Neural progenitor cell (in vitro differentiated cells): ENCODE measurements at regions not wholly inside any gene's neighbourhood (a gene's known extent, or its start where the extent isn't known, plus 50 kb on each side); places are given as distances from the start of the nearest gene placed in this dataset.

ENCODE experiments used
- DNase-seq: peaks from one replicate; pipeline ENCODE4 v3.0.0-alpha.2; 2016; ENCODE audit warnings: low spot score
- H2AFZ ChIP-seq: fragments of 200-600 bp; sonication (generic); replicated peaks from 2 replicates; pipeline ENCODE4 v1.6.1; 2016; ENCODE audit warnings: antibody characterized with exemption
- H3F3A ChIP-seq: fragments of 200-600 bp; sonication (generic); 2 replicates; pipeline ENCODE4 v1.6.1; 2016; ENCODE audit warnings: antibody characterized with exemption, low read depth
- H3K27ac ChIP-seq: fragments of 200-600 bp; sonication (generic); 2 replicates; pipeline ENCODE4 v1.5.1; 2016; ENCODE audit warnings: mild to moderate bottlenecking
- H3K27me3 ChIP-seq: fragments of 200-600 bp; sonication (generic); 2 replicates; pipeline ENCODE4 v1.6.1; 2016; ENCODE audit warnings: mild to moderate bottlenecking, moderate library complexity
- H3K36me3 ChIP-seq: fragments of 200-600 bp; sonication (generic); 2 replicates; pipeline ENCODE4 v1.5.1; 2016
- H3K4me1 ChIP-seq: fragments of 200-600 bp; sonication (generic); 2 replicates; pipeline ENCODE4 v1.6.1; 2016; ENCODE audit warnings: mixed run types
- H3K4me2 ChIP-seq: fragments of 200-600 bp; sonication (generic); 2 replicates; pipeline ENCODE4 v1.6.1; 2016
- H3K4me3 ChIP-seq: fragments of 200-600 bp; sonication (generic); 2 replicates; pipeline ENCODE4 v1.5.1; 2016
- H3K79me2 ChIP-seq: fragments of 200-600 bp; sonication (generic); 2 replicates; pipeline ENCODE4 v1.6.1; 2016; ENCODE audit warnings: low read depth
- H3K9ac ChIP-seq: fragments of 200-600 bp; sonication (generic); 2 replicates; pipeline ENCODE4 v1.6.1; 2016
- H3K9me3 ChIP-seq: fragments of 200-600 bp; sonication (generic); 2 replicates; pipeline ENCODE4 v1.5.1; 2016; ENCODE audit warnings: low read depth
- H4K20me1 ChIP-seq: fragments of 200-600 bp; sonication (generic); 2 replicates; pipeline ENCODE4 v1.6.1; 2016; ENCODE audit warnings: low read depth
- H3K27ac Mint-ChIP-seq: 3 replicates; pipeline ENCODE4 v1.8.0; 2021; ENCODE audit warnings: mixed read lengths
- H3K27me3 Mint-ChIP-seq: 2 replicates; pipeline ENCODE4 v1.8.0; 2022; ENCODE audit warnings: low read depth, mild to moderate bottlenecking, inconsistent platforms, moderate library complexity, mixed read lengths; ENCODE audit not compliant: insufficient read depth
- H3K36me3 Mint-ChIP-seq: 3 replicates; pipeline ENCODE4 v1.8.0; 2021; ENCODE audit warnings: mixed read lengths
- H3K4me1 Mint-ChIP-seq: 3 replicates; pipeline ENCODE4 v1.8.0; 2021; ENCODE audit warnings: mixed read lengths
- H3K4me3 Mint-ChIP-seq: 3 replicates; pipeline ENCODE4 v1.8.0; 2021; ENCODE audit warnings: mild to moderate bottlenecking, moderate library complexity, mixed read lengths
- H3K9me3 Mint-ChIP-seq: 3 replicates; pipeline ENCODE4 v1.8.0; 2020; ENCODE audit warnings: mixed read lengths
- CTCF ChIP-seq: fragments of 200-600 bp; sonication (generic); IDR thresholded peaks from 2 replicates; pipeline ENCODE4 v1.5.1; 2017; ENCODE audit warnings: antibody characterized with exemption, mild to moderate bottlenecking
- EZH2 ChIP-seq: fragments of 200-600 bp; sonication (generic); IDR thresholded peaks from 2 replicates; pipeline ENCODE4 v1.6.1; 2017; ENCODE audit warnings: antibody characterized with exemption, mild to moderate bottlenecking, moderate library complexity
- EZH2phosphoT487 ChIP-seq: fragments of 200-600 bp; sonication (generic); IDR thresholded peaks from 2 replicates; pipeline ENCODE4 v1.6.1; 2017; ENCODE audit warnings: antibody characterized with exemption

GRCh38 chr21:30033441-30033840 lies 93.6 kb upstream of the GRIK1 start:
- Mint-ChIP-seq H3K36me3 (no peaks in the 10 kb centered on the region), H3K27ac (no peak overlapping the region), H3K9me3 (peaks cover 13% of the 10 kb centered on the region), H3K27me3 (peaks cover 5% of the 10 kb centered on the region), H3K4me1 (peaks cover 20% of the 10 kb centered on the region), H3K4me3 (no peak overlapping the region)
- no peak for DNase-seq
- Histone ChIP-seq H3K4me3 (no peak overlapping the region), H3K36me3 (no peaks in the 10 kb centered on the region), H3K4me2 (no peak overlapping the region), H3K27ac (no peak overlapping the region), H3K27me3 (no peaks in the 10 kb centered on the region), H3K9ac (no peak overlapping the region), H3F3A (no peaks in the 10 kb centered on the region), H4K20me1 (no peaks in the 10 kb centered on the region), H3K9me3 (no peaks in the 10 kb centered on the region), H2AFZ (no peak overlapping the region), H3K79me2 (no peaks in the 10 kb centered on the region), H3K4me1 (no peaks in the 10 kb centered on the region)
- TF ChIP-seq CTCF (no peak), EZH2 (no peak), EZH2phosphoT487 (no peak)

- peaks cover 10% of the 10 kb centered on the region for H3K9me3 Mint-ChIP-seq
- DNase-seq: no peak
- H3K27ac Mint-ChIP-seq: no peak overlapping the region
- Histone ChIP-seq H3F3A (no peaks in the 10 kb centered on the region), H3K9me3 (no peaks in the 10 kb centered on the region), H3K27me3 (no peaks in the 10 kb centered on the region), H3K4me2 (no peak overlapping the region), H3K9ac (no peak overlapping the region), H2AFZ (no peak overlapping the region), H3K4me3 (no peak overlapping the region), H3K36me3 (no peaks in the 10 kb centered on the region), H4K20me1 (no peaks in the 10 kb centered on the region), H3K27ac (no peak overlapping the region), H3K79me2 (no peaks in the 10 kb centered on the region), H3K4me1 (no peaks in the 10 kb centered on the region)
- H3K27me3 Mint-ChIP-seq: peaks cover 5% of the 10 kb centered on the region
- H3K4me3 Mint-ChIP-seq: no peak overlapping the region
- H3K4me1 Mint-ChIP-seq: peaks cover 20% of the 10 kb centered on the region
- no peaks in the 10 kb centered on the region for H3K36me3 Mint-ChIP-seq
- no peak for TF ChIP-seq CTCF
- TF ChIP-seq EZH2phosphoT487: no peak
- no peak for TF ChIP-seq EZH2
These were observed 90.6 kb upstream of the GRIK1 start for GRCh38 chr21:30030416-30030815.

- no peak for DNase-seq
- Histone ChIP-seq H3K4me1 (no peaks in the 10 kb centered on the region), H3K27ac (no peak overlapping the region), H3K9ac (no peak overlapping the region), H3K27me3 (no peaks in the 10 kb centered on the region), H2AFZ (no peak overlapping the region), H3F3A (no peaks in the 10 kb centered on the region), H3K9me3 (no peaks in the 10 kb centered on the region), H4K20me1 (no peaks in the 10 kb centered on the region), H3K4me2 (no peak overlapping the region), H3K79me2 (no peaks in the 10 kb centered on the region), H3K36me3 (no peaks in the 10 kb centered on the region), H3K4me3 (no peak overlapping the region)
- TF ChIP-seq EZH2: no peak
- TF ChIP-seq EZH2phosphoT487: no peak
- no peak for TF ChIP-seq CTCF
- Mint-ChIP-seq H3K27ac (no peak overlapping the region), H3K4me1 (peaks cover 20% of the 10 kb centered on the region), H3K4me3 (no peak overlapping the region), H3K27me3 (peaks cover 3% of the 10 kb centered on the region), H3K36me3 (no peaks in the 10 kb centered on the region), H3K9me3 (peaks cover 8% of the 10 kb centered on the region)
These were observed 88.7 kb upstream of the GRIK1 start for GRCh38 chr21:30028537-30028936.
